Stomach (tissue), 4 donors: ENCODE measurements at regions not wholly inside any gene's neighbourhood (a gene's known extent, or its start where the extent isn't known, plus 50 kb on each side); places are given as distances from the start of the nearest gene placed in this dataset.

Experiments
- EP300 ChIP-seq: sonication (generic); formaldehyde crosslinking; IDR thresholded peaks from one replicate; pipeline ENCODE4 v1.6.1; 2017; ENCODE audit warnings: antibody characterized with exemption
- POLR2A ChIP-seq, 4 donors: fragments of 450-650 bp; IDR thresholded peaks; one replicate each; pipeline ENCODE4 v1.6.1; 2016; ENCODE audit warnings: antibody characterized with exemption in 4 of 4, control low read depth in 2 of 4, mild to moderate bottlenecking in 1 of 4, moderate library complexity in 1 of 4
- TF ChIP-seq, protein P1 (sequence below), 7 experiments: fragments of 450-650 bp in 4 of 7; fragments of 200-600 bp in 3 of 7; sonication (generic) in 3 of 7; IDR thresholded peaks; one replicate each; pipeline ENCODE4 v1.5.1; 2016 to 2019; ENCODE audit warnings: antibody characterized with exemption in 7 of 7, control low read depth in 2 of 7, mild to moderate bottlenecking in 1 of 7

DNA sequence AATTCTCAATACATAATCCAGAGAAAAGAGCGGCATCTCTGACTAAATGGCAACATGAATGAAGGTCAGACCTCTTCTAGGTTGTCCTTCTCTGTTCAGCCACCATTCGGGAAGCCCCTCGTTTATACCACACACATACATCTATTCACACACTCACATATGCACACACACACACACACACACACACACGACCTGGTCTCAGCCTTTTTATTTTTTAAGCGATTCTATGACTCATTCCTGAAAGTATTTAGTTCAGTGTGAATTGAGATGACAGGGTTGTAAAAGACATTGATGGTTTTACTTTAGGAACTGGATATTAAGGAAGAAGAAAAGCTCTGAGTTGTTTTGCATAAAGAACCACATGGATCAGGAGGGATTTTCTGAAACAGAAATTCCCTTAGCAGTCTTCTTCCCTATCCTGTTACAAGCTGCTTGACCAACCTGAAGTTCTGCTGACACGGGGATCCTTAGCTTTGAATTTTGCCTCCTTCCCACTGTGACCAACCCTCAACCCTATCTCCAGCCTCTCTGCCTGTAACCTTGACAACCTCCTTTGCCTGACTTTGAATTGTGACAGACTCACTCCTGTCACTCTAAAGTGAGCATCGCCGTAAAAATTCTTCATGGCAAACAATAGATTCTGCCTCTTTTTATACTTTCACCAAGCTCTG, 383.1 kb upstream of the ESRRG start:
- TF ChIP-seq EP300 (no peak), POLR2A (IDR thresholded peaks at IDR 0.05) (no peak)
- TF ChIP-seq, protein P1, sequence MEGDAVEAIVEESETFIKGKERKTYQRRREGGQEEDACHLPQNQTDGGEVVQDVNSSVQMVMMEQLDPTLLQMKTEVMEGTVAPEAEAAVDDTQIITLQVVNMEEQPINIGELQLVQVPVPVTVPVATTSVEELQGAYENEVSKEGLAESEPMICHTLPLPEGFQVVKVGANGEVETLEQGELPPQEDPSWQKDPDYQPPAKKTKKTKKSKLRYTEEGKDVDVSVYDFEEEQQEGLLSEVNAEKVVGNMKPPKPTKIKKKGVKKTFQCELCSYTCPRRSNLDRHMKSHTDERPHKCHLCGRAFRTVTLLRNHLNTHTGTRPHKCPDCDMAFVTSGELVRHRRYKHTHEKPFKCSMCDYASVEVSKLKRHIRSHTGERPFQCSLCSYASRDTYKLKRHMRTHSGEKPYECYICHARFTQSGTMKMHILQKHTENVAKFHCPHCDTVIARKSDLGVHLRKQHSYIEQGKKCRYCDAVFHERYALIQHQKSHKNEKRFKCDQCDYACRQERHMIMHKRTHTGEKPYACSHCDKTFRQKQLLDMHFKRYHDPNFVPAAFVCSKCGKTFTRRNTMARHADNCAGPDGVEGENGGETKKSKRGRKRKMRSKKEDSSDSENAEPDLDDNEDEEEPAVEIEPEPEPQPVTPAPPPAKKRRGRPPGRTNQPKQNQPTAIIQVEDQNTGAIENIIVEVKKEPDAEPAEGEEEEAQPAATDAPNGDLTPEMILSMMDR (IDR thresholded peaks at IDR 0.05) = no peak
